CMK (cell line): ENCODE measurements at regions not wholly inside any gene's neighbourhood (a gene's known extent, or its start where the extent isn't known, plus 50 kb on each side); places are given as distances from the start of the nearest gene placed in this dataset.

Source experiments
- DNase-seq: peaks from one replicate; pipeline ENCODE4 v3.0.0-alpha.2; 2010; ENCODE audit warnings: low read depth

DNA sequence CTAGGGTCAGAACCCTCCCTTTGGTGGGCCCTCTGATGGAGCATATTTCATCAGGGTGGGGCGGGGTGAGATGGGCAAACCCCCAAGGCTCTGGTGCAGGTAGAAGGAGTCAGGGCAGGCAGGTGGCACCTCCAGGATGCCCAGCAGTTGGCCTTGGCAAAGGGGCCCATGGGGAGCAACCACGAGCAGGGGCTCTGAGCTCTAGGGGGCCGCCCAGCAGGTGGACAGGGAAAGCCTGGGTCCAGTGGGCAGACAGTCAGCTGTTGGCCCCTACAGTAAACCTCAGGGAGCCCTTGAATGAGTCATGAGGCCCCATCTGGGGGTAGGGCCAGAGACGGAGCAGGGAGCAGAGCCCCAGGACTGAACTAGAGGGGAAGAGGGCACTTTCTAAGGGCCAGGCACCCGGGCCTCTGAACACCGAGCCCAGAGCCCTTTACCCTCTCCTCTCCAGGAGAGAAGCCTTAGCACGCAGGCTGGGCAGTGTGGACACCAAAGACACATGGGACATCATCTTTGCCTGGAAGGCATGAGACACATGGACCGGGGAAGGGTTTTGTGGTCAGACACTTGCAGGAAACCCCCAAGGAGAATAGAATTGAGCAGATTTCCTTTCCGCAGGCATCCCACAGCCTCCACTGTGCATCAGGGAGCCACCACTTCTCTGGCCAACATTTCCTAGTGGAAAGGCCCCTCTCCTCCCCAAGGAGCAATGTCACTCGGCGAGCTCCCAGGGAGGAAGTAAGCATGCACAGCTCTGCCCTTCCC lies 257.3 kb downstream of the GLI2 start:
- DNase-seq: no peak

- no peak for DNase-seq
Measured at GRCh38 chr2:120993661-120994060, 258.0 kb downstream of the GLI2 start.

GRCh38 chr2:120994301-120994995 lies 258.8 kb downstream of the GLI2 start:
- DNase-seq: no peak

GRCh38 chr2:120995152-120995551 lies 259.5 kb downstream of the GLI2 start:
- no peak for DNase-seq

DNA sequence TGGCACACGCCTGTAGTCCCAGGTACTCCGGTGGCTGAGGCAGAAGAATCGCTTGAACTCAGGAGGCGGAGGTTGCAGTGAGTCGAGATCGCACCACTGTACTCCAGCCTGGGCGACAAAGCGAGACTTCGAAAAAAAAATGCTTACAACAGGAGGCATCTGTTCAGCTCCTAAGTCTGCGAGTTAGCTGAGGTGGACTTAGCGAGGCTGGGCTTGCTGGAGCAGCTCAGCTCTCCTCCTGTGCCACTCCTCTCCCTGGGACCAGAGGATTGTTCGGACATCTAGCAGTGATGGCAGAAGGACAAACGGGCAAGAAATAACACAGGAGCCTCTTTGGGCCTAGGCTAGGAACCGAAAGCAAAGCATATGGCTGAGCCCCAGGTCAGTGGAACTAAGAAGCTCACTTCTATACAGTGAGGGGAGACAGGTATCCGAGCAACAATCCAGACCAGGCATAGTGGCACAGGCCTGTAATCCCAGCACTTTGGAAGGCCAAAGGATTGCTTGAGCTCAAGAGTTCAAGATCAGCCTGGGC lies 260.1 kb downstream of the GLI2 start:
- no peak for DNase-seq

GRCh38 chr2:120999377-121000097 lies 263.9 kb downstream of the GLI2 start:
- no peak for DNase-seq

DNA sequence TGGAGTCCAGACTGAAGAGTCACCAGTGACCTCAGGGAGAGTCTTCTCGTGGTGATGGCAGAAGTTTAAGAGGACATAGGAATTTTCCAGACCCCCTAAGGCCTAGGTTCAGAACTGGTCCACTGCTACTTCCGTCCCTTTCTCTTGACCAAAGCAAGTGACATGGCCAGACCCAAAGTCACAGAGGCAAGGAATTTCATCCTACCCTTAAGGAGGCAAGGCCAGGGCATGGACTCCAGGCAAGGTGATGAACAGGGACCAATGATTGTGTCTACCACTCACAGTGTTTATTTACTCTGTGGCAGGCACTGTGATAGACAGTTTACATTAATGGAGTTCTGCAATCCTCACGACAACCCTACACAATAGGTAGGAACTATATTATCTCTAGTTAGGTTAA lies 265.1 kb downstream of the GLI2 start:
- DNase-seq: no peak

DNA sequence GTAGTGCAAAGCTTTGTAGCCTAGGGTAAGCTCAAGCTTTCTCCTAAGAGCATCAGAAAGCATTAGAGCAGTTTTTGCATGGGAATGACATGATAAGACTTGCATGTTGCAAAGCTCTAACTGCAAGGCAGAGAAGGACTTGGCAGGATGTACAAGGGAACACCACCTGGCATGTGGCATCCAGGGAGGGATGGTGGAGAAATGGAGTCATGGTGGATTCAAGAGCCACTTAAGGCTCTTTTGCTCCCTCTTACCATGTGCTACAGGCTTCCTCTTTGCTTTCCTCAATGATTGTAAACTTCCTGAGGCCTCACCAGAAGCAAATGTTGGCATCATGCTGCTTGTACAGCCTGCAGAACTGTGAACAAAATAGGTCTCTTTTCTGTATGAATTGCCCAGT lies 266.0 kb downstream of the GLI2 start:
- DNase-seq: no peak

- no peak for DNase-seq
Measured at GRCh38 chr2:121002597-121002996, 266.9 kb downstream of the GLI2 start.

- DNase-seq: no peak
Measured at GRCh38 chr2:121003391-121003790, 267.7 kb downstream of the GLI2 start.

DNA sequence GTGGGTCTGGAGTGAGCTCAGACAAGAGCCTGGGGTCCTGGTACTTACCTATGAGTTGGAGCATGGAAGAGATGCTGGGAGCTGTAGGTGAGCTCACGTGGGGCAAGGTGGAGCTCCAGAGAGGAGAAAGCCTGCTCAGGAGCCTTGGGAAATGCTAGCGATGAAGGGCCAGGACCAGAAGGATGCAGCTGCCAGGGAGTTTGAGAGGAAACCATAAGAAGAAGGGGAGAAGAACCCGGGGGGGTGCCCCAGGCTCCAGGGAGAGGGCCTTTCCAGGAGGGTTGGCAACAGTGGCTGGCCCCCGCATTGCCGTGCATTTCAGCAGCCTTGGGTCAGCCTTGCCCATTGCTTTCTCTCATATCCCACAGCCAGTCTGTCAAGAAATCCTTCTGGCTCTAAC lies 268.7 kb downstream of the GLI2 start:
- DNase-seq: no peak

GRCh38 chr2:121004950-121005349 lies 269.3 kb downstream of the GLI2 start:
- DNase-seq: no peak

DNA sequence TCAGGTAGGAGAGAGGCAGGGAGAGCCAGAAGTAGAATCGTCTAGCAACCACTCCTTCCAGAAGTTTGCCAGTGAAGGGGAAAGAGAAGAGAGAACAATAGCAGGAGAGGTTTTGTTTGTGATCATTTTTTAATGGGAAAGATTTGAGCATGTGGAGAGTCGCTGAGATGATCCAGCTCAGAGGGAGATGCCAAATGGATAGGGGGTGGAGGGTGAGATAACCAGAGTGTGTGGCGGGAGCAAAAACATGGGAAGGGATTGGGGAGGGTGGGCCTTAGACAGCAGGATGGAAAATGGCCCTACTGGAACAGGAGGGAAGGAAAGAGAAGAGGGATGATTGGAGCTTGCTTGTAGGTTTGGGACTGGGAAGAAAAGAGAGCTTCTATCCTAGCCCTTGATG lies 269.8 kb downstream of the GLI2 start:
- no peak for DNase-seq

- no peak for DNase-seq
Measured at GRCh38 chr2:121006743-121007489, 271.2 kb downstream of the GLI2 start.

DNA sequence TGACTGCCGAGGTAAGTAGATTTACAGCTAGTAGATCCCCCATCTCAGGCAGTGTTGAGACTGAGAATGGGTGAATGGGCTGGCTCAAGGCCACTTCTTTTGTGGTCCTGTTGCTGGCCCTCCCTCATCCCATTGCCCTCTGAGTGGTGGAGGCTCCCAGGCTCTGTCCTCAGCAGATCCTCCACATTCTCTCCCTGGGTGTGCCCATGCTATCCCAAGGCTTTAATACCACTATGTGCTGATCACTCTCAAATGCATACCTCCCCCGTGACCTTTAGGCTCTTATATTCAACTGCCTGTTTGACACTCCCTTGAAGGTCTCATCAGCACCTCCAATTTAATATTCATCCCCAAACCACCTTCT lies 271.8 kb downstream of the GLI2 start:
- DNase-seq: no peak

DNA sequence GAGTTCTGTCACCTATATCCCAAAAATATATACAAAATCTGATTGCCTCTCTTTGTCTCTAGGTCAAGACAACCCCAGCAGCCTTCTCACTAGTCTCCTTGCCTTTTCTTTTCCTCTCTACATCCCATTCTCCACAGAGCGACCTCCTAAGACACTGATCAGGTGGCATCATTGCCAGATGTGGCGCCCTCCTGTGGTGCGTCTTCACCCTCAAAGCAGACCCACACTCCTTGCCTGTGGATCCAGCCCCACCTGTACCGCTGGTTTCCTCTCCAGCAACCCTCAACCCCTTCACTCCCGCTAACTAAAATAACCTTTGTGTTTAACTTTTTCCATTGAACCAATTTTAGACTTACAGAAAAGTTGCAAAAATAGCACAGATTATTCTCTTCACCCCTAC lies 273.3 kb downstream of the GLI2 start:
- DNase-seq: no peak

DNA sequence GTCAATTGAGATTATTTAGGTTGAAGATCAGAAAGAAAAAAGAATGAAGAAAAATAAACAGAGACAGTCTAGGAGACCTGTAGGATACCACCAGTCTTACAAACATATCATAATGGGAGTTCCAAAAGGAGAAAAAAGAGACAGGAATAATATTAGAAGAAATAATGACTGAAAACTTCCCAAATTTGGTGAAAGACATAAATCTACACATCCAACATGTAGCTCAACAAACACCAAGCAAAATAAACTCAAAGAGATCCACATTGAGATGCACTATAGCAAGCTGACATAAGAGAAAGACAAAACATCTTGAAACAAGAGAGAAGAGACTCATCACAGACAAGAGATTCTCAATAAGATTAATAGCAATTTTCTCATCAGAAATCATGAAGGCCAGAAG lies 274.0 kb downstream of the TFCP2L1 start:
- no peak for DNase-seq

DNA sequence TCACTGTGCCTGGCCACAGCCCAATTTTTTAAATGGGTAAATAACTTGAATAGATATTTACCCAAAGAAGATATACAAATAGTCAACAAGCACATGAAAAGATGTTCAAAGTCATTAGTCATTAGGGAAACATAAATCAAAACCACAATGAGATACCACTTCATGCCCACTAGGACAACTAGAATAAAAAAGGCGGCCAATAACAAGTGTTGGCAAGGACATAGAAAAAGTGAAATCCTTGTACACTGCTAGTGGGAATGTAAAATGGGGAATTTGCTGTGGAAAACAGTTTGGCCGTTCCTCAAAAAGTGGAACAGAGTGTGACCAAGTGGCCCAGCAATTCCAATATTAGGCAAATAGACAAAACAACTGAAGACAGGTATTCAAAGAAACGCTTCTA lies 270.1 kb downstream of the TFCP2L1 start:
- DNase-seq: no peak

GRCh38 chr2:121015971-121016485 lies 269.0 kb downstream of the TFCP2L1 start:
- DNase-seq: no peak

DNA sequence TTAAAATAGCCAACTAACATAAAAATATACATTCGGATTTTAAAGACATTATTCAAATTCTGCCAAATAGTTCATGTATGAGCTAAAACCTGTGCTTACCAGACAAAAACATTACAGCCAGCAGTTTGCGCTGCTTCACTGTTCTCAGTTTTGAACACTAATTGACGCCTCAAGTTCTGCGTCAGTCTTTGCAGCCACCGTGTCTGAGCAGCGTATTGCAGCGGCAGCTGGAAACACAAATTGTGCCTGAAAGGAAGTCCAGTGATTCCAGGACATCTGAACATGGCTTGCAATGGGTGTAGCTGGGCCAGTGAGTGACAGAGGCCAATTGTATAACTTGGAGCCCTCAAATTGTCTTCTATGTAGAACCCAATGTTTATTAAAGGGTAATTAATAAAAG lies 267.6 kb downstream of the TFCP2L1 start:
- no peak for DNase-seq

- no peak for DNase-seq
Measured at GRCh38 chr2:121018136-121019061, 266.6 kb downstream of the TFCP2L1 start.
